ENCODE measurements at regions not wholly inside any gene's neighbourhood (a gene's known extent, or its start where the extent isn't known, plus 50 kb on each side); places are given as distances from the start of the nearest gene placed in this dataset.

DNA sequence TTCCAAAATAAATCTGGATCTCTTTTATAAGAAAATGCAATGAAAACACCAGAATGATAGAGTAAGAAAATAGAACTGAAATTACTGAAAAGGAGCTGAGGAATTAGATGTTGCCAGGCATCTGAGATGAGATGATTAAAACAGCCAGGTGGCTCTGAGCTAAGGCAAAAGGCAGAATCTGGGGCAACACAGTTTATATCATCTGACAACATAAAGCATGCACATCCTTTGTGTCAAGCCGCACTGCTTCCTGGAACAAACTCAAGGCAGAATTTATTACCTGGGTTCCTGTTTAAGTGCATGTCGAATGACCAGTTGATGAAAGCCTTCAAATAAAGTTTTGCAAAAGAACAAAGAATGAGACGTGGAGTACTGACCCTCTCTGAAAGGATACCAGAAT lies 247.0 kb downstream of the SNX10 start:
- H3K36me3 Mint-ChIP-seq: no peaks in the 10 kb centered on the region
- H3K4me3 ChIP-seq: no peak overlapping the region

DNA sequence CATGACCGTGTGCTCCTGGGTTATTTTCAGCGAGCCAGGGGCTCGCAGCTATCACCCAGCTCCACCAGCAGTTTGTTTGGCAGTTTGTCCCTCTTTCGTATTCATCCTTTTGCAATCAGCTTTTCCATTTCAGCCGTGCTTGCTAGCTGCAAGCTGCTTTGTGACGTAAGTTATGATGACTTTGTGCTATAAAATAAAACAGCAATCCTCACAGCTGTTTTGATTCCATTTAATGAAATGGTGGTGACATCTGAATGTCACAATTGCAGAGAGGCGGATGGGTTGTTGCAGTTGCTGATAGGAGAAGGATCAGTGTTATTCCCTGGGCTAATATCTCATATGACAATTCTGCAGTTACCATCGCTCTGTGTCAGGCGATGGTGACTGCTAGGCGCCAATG lies 251.7 kb downstream of the SNX10 start:
- Mint-ChIP-seq H3K4me1 (peaks cover 16% of the 10 kb centered on the region), H3K27ac (no peak overlapping the region), H3K27me3 (ENCODE audit: insufficient read depth, low read depth) (peaks cover 7% of the 10 kb centered on the region), H3K36me3 (no peaks in the 10 kb centered on the region), H3K4me3 (no peak overlapping the region), H3K9me3 (no peaks in the 10 kb centered on the region)
- Histone ChIP-seq H3K4me2 (no peak overlapping the region), H4K20me1 (ENCODE audit: low read depth) (no peaks in the 10 kb centered on the region), H3K4me1 (peaks cover 3% of the 10 kb centered on the region), H3K9me3 (ENCODE audit: low read depth) (no peaks in the 10 kb centered on the region), H3K36me3 (no peaks in the 10 kb centered on the region), H3K79me2 (ENCODE audit: low read depth) (no peaks in the 10 kb centered on the region), H3F3A (ENCODE audit: low read depth) (no peaks in the 10 kb centered on the region), H2AFZ (replicated peaks) (no peak overlapping the region), H3K27ac (no peak overlapping the region), H3K9ac (no peak overlapping the region), H3K4me3 (no peak overlapping the region), H3K27me3 (no peaks in the 10 kb centered on the region)
- TF ChIP-seq EZH2 (IDR thresholded peaks at IDR 0.05) (no peak), EZH2phosphoT487 (IDR thresholded peaks at IDR 0.05) (no peak)
- TF ChIP-seq, protein P1, sequence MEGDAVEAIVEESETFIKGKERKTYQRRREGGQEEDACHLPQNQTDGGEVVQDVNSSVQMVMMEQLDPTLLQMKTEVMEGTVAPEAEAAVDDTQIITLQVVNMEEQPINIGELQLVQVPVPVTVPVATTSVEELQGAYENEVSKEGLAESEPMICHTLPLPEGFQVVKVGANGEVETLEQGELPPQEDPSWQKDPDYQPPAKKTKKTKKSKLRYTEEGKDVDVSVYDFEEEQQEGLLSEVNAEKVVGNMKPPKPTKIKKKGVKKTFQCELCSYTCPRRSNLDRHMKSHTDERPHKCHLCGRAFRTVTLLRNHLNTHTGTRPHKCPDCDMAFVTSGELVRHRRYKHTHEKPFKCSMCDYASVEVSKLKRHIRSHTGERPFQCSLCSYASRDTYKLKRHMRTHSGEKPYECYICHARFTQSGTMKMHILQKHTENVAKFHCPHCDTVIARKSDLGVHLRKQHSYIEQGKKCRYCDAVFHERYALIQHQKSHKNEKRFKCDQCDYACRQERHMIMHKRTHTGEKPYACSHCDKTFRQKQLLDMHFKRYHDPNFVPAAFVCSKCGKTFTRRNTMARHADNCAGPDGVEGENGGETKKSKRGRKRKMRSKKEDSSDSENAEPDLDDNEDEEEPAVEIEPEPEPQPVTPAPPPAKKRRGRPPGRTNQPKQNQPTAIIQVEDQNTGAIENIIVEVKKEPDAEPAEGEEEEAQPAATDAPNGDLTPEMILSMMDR (IDR thresholded peaks at IDR 0.05): no peak
- no peak for DNase-seq (ENCODE audit: low spot score)

More for the DNA sequence above, 247.0 kb downstream of the SNX10 start:
- Histone ChIP-seq H3K4me1 (peaks cover 15% of the 10 kb centered on the region), H3K27me3 (no peaks in the 10 kb centered on the region), H3K9me3 (ENCODE audit: low read depth) (no peaks in the 10 kb centered on the region), H2AFZ (replicated peaks) (no peak overlapping the region), H3F3A (ENCODE audit: low read depth) (no peaks in the 10 kb centered on the region), H3K4me2 (no peak overlapping the region), H3K27ac (no peak overlapping the region), H4K20me1 (ENCODE audit: low read depth) (no peaks in the 10 kb centered on the region), H3K9ac (no peak overlapping the region), H3K36me3 (no peaks in the 10 kb centered on the region), H3K79me2 (ENCODE audit: low read depth) (no peaks in the 10 kb centered on the region)
- TF ChIP-seq, protein P1 (IDR thresholded peaks at IDR 0.05): no peak
- TF ChIP-seq EZH2phosphoT487 (IDR thresholded peaks at IDR 0.05) (no peak), EZH2 (IDR thresholded peaks at IDR 0.05) (no peak)
- H3K27ac Mint-ChIP-seq: no peak overlapping the region
- H3K4me1 Mint-ChIP-seq: peaks cover 18% of the 10 kb centered on the region
- H3K9me3 Mint-ChIP-seq: no peaks in the 10 kb centered on the region
- H3K27me3 Mint-ChIP-seq (ENCODE audit: insufficient read depth, low read depth): peaks cover 3% of the 10 kb centered on the region
- no peak for DNase-seq (ENCODE audit: low spot score)
- no peak overlapping the region for H3K4me3 Mint-ChIP-seq

DNA sequence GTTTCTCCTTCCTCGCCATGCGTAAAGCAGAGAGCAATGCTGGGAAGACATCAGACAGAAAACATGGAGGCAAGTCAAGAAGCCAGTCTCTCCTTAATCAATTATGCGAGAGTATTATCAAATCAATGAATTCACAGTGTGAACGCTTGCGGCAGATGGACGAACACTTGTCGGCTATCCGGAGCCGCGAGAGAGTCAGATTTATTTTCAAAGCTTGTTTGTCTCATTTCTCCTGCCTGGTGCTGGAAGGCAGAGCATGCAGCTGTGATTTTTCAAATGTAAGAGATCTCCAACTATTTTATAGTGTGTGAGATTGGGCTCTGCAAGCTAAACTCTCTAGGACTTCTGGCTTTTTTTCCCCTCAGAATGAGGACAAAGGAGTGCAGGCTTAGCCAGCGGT lies 252.3 kb downstream of the SNX10 start:
- H4K20me1 ChIP-seq (ENCODE audit: low read depth): no peaks in the 10 kb centered on the region
- no peak overlapping the region for H3K9ac ChIP-seq
- peaks cover 3% of the 10 kb centered on the region for H3K4me1 ChIP-seq
- no peaks in the 10 kb centered on the region for H3K36me3 Mint-ChIP-seq
- no peak overlapping the region for H3K4me3 Mint-ChIP-seq
- no peak overlapping the region for H2AFZ ChIP-seq (replicated peaks)
- H3K27ac Mint-ChIP-seq: peak overlapping the region; percentile 78
- H3K79me2 ChIP-seq (ENCODE audit: low read depth): no peaks in the 10 kb centered on the region
- no peak overlapping the region for H3K4me3 ChIP-seq
- H3K4me1 Mint-ChIP-seq: peaks cover 16% of the 10 kb centered on the region
- peaks cover 7% of the 10 kb centered on the region for H3K27me3 Mint-ChIP-seq (ENCODE audit: insufficient read depth, low read depth)
- no peak for TF ChIP-seq EZH2phosphoT487 (IDR thresholded peaks at IDR 0.05)
- TF ChIP-seq, protein P1 (IDR thresholded peaks at IDR 0.05): no peak
- no peak overlapping the region for H3K27ac ChIP-seq
- H3F3A ChIP-seq (ENCODE audit: low read depth): no peaks in the 10 kb centered on the region
- DNase-seq (ENCODE audit: low spot score): no peak
- H3K36me3 ChIP-seq: no peaks in the 10 kb centered on the region
- H3K9me3 Mint-ChIP-seq: no peaks in the 10 kb centered on the region
- no peaks in the 10 kb centered on the region for H3K9me3 ChIP-seq (ENCODE audit: low read depth)
- H3K27me3 ChIP-seq: no peaks in the 10 kb centered on the region
- H3K4me2 ChIP-seq: no peak overlapping the region

Data from neural progenitor cell (in vitro differentiated cells).